PC-9 (cell line): ENCODE measurements at regions not wholly inside any gene's neighbourhood (a gene's known extent, or its start where the extent isn't known, plus 50 kb on each side); places are given as distances from the start of the nearest gene placed in this dataset.

ENCODE experiments used
- BruUV-seq: library from RNA; stranded (reverse); fragments of 400-500 nt; replicated peaks from 2 replicates; lab custom pipeline; 2021; lab: Mats Ljungman, UMichigan
- CTCF ChIA-PET: fragments of 300-600 bp; sonication (Branson Sonifier 250); formaldehyde crosslinking; loops from one replicate; lab custom pipeline; 2022; ENCODE audit warnings: antibody characterized with exemption; lab: Charles Lee
- POLR2A ChIA-PET: fragments of 300-600 bp; sonication (Branson Sonifier 250); formaldehyde crosslinking; loops from one replicate; lab custom pipeline; 2022; ENCODE audit warnings: antibody characterized with exemption; ENCODE audit not compliant: unreplicated experiment; lab: Charles Lee
- DNase-seq, 2 experiments: peaks; one replicate each; pipeline versions ENCODE4 v3.0.0 to v3.0.0-alpha.2; 2015 to 2022; ENCODE audit warnings: mixed read lengths in 1 of 2
- H2AFZ ChIP-seq: fragments of 200-600 bp; sonication (generic); 2 replicates; pipeline ENCODE4 v1.8.1; 2017; ENCODE audit warnings: antibody characterized with exemption
- H3F3A ChIP-seq: fragments of 200-600 bp; sonication (generic); 2 replicates; pipeline ENCODE4 v1.8.1; 2017; ENCODE audit warnings: antibody characterized with exemption, mild to moderate bottlenecking, low read depth; ENCODE audit not compliant: insufficient read depth
- H3K27ac ChIP-seq: fragments of 200-600 bp; sonication (generic); 2 replicates; pipeline ENCODE4 v1.6.1; 2016; ENCODE audit warnings: mixed run types
- H3K27me3 ChIP-seq: fragments of 200-600 bp; sonication (generic); 2 replicates; pipeline ENCODE4 v1.6.1; 2016; ENCODE audit warnings: low read depth, mixed run types; ENCODE audit not compliant: insufficient read depth
- H3K36me3 ChIP-seq: fragments of 200-600 bp; sonication (generic); 2 replicates; pipeline ENCODE4 v1.6.1; 2016; ENCODE audit warnings: low read depth, mixed run types
- H3K4me1 ChIP-seq: fragments of 200-600 bp; sonication (generic); replicated peaks from 2 replicates; pipeline ENCODE4 v1.6.1; 2016; ENCODE audit warnings: mixed run types; ENCODE audit not compliant: insufficient read depth
- H3K4me2 ChIP-seq: fragments of 200-600 bp; sonication (generic); 2 replicates; pipeline ENCODE4 v1.6.1; 2017; ENCODE audit warnings: mixed run types
- H3K4me3 ChIP-seq: fragments of 200-600 bp; sonication (generic); 2 replicates; pipeline ENCODE4 v1.6.1; 2016; ENCODE audit warnings: mixed run types
- H3K79me2 ChIP-seq: fragments of 200-600 bp; sonication (generic); 2 replicates; pipeline ENCODE4 v1.6.1; 2017; ENCODE audit warnings: low read depth, mixed run types
- H3K9me2 ChIP-seq: fragments of 200-600 bp; sonication (generic); 2 replicates; pipeline ENCODE4 v1.8.1; 2017; ENCODE audit warnings: mild to moderate bottlenecking; ENCODE audit not compliant: insufficient read depth
- H3K9me3 ChIP-seq: fragments of 200-600 bp; sonication (generic); 2 replicates; pipeline ENCODE4 v1.8.1; 2016; ENCODE audit warnings: low read depth; ENCODE audit not compliant: insufficient read depth
- H4K20me1 ChIP-seq: fragments of 200-600 bp; sonication (generic); 2 replicates; pipeline ENCODE4 v1.8.1; 2017; ENCODE audit not compliant: insufficient read depth
- CTCF ChIP-seq: fragments of 200-600 bp; sonication (generic); conservative IDR thresholded peaks from 2 replicates; pipeline ENCODE4 v1.6.1; 2017; ENCODE audit warnings: mixed run types, antibody characterized with exemption, mild to moderate bottlenecking, moderate library complexity
- EZH2 ChIP-seq: fragments of 200-600 bp; sonication (generic); IDR thresholded peaks from 2 replicates; pipeline ENCODE4 v1.8.0; 2017; ENCODE audit warnings: antibody characterized with exemption, low read depth
- intact Hi-C: fragments of 100-400 bp; cut with micrococcal nuclease; formaldehyde crosslinking; loops from one replicate; pipeline ENCODE4 v1.10.0; 2022; ENCODE audit not compliant: unreplicated experiment

- ChIA-PET CTCF (no interaction called here), POLR2A (no interaction called here)
- intact Hi-C loops = no loop called here
- no peaks in the 10 kb centered on the region for H3K4me1 ChIP-seq
- TF ChIP-seq CTCF (no peak), EZH2 (no peak)
- no peak overlapping the region for H2AFZ ChIP-seq
- H3K9me2 ChIP-seq = no peaks in the 10 kb centered on the region
- H3K27me3 ChIP-seq = no peaks in the 10 kb centered on the region
- H3K9me3 ChIP-seq = no peaks in the 10 kb centered on the region
- H3K4me3 ChIP-seq = no peak overlapping the region
- no peaks in the 10 kb centered on the region for H3K79me2 ChIP-seq
- H3F3A ChIP-seq = no peaks in the 10 kb centered on the region
- no peak overlapping the region for H3K27ac ChIP-seq
- BruUV-seq = no TSS peak
- H4K20me1 ChIP-seq = no peaks in the 10 kb centered on the region
- no peak for DNase-seq
- no peak overlapping the region for H3K4me2 ChIP-seq
- no peaks in the 10 kb centered on the region for H3K36me3 ChIP-seq
Measured at GRCh38 chr6:164551706-164552105, 757.7 kb downstream of the C6orf118 start.

- H3K9me3 ChIP-seq = no peaks in the 10 kb centered on the region
- BruUV-seq = no TSS peak
- H4K20me1 ChIP-seq = no peaks in the 10 kb centered on the region
- H2AFZ ChIP-seq = no peak overlapping the region
- no peak overlapping the region for H3K27ac ChIP-seq
- H3K4me3 ChIP-seq = no peak overlapping the region
- H3K36me3 ChIP-seq = no peaks in the 10 kb centered on the region
- intact Hi-C loops = no loop called here
- H3F3A ChIP-seq = no peaks in the 10 kb centered on the region
- no peaks in the 10 kb centered on the region for H3K27me3 ChIP-seq
- ChIA-PET CTCF (no interaction called here), POLR2A (no interaction called here)
- H3K79me2 ChIP-seq = no peaks in the 10 kb centered on the region
- no peak for DNase-seq
- H3K4me2 ChIP-seq = no peak overlapping the region
- no peaks in the 10 kb centered on the region for H3K4me1 ChIP-seq
- TF ChIP-seq EZH2 (no peak), CTCF (no peak)
- no peaks in the 10 kb centered on the region for H3K9me2 ChIP-seq
Measured at GRCh38 chr6:164547076-164547475, 762.3 kb downstream of the C6orf118 start.

GRCh38 chr6:164546263-164546662, 763.1 kb downstream of the C6orf118 start:
- no peak for DNase-seq
- Histone ChIP-seq H3K9me2 (no peaks in the 10 kb centered on the region), H3K4me1 (no peaks in the 10 kb centered on the region), H3F3A (no peaks in the 10 kb centered on the region), H3K4me2 (no peak overlapping the region), H3K79me2 (no peaks in the 10 kb centered on the region), H4K20me1 (no peaks in the 10 kb centered on the region), H3K4me3 (no peak overlapping the region), H3K27ac (no peak overlapping the region), H2AFZ (no peak overlapping the region), H3K36me3 (no peaks in the 10 kb centered on the region), H3K9me3 (no peaks in the 10 kb centered on the region), H3K27me3 (no peaks in the 10 kb centered on the region)
- POLR2A ChIA-PET = no interaction called here
- no TSS peak for BruUV-seq
- CTCF ChIA-PET = no interaction called here
- TF ChIP-seq EZH2 (no peak), CTCF (no peak)
- intact Hi-C loops = no loop called here
